Osteoblast (primary cell): ENCODE measurements at regions not wholly inside any gene's neighbourhood (a gene's known extent, or its start where the extent isn't known, plus 50 kb on each side); places are given as distances from the start of the nearest gene placed in this dataset.

Experiments
- DNase-seq: peaks from one replicate; pipeline ENCODE4 v3.0.0; 2011; ENCODE audit warnings: low spot score, mixed read lengths; ENCODE audit not compliant: insufficient read length; ENCODE audit errors: missing footprints
- H2AFZ ChIP-seq: 2 replicates; pipeline ENCODE4 v1.6.0; 2011; ENCODE audit warnings: mild to moderate bottlenecking, low read length
- H3K27ac ChIP-seq: 2 replicates; pipeline ENCODE4 v1.5.1; 2011; ENCODE audit warnings: mild to moderate bottlenecking, low read depth, low read length, moderate library complexity
- H3K27me3 ChIP-seq: 2 replicates; pipeline ENCODE4 v1.6.0; 2012; ENCODE audit warnings: mild to moderate bottlenecking, control low read depth, inconsistent platforms, low read length, moderate library complexity; ENCODE audit not compliant: insufficient read depth
- H3K36me3 ChIP-seq: 2 replicates; pipeline ENCODE4 v1.5.1; 2011; ENCODE audit warnings: mild to moderate bottlenecking, low read length, control low read depth, moderate library complexity; ENCODE audit not compliant: insufficient read depth
- H3K4me1 ChIP-seq: 2 replicates; pipeline ENCODE4 v1.5.1; 2011; ENCODE audit warnings: mild to moderate bottlenecking, low read length, control low read depth, moderate library complexity; ENCODE audit not compliant: insufficient read depth
- H3K4me2 ChIP-seq: 2 replicates; pipeline ENCODE4 v1.6.0; 2011; ENCODE audit warnings: mild to moderate bottlenecking, low read length; ENCODE audit not compliant: insufficient read depth
- H3K4me3 ChIP-seq: fragments of 200-600 bp; sonication (generic); 3 replicates; pipeline ENCODE4 v1.5.1; 2012; ENCODE audit warnings: mild to moderate bottlenecking, low read length, inconsistent platforms; ENCODE audit not compliant: insufficient read depth
- H3K79me2 ChIP-seq: 2 replicates; pipeline ENCODE4 v1.6.0; 2012; ENCODE audit warnings: mild to moderate bottlenecking, low read length, control low read depth, inconsistent platforms; ENCODE audit not compliant: insufficient read depth
- H3K9me3 ChIP-seq: 2 replicates; pipeline ENCODE4 v1.5.1; 2011; ENCODE audit warnings: low read depth, low read length, control low read depth
- H4K20me1 ChIP-seq: 2 replicates; pipeline ENCODE4 v1.6.0; 2012; ENCODE audit warnings: mild to moderate bottlenecking, low read length, control low read depth; ENCODE audit not compliant: insufficient read depth
- TF ChIP-seq, protein P1 (sequence below): IDR thresholded peaks from 2 replicates; pipeline ENCODE4 v1.5.1; 2011; ENCODE audit warnings: mild to moderate bottlenecking, low read depth, low read length, moderate library complexity; ENCODE audit errors: extremely low read depth

- no peak for DNase-seq
- no peaks in the 10 kb centered on the region for H3K36me3 ChIP-seq
- H3K27me3 ChIP-seq: no peaks in the 10 kb centered on the region
- H3K4me2 ChIP-seq: no peak overlapping the region
- H4K20me1 ChIP-seq: no peaks in the 10 kb centered on the region
- H3K9me3 ChIP-seq: no peaks in the 10 kb centered on the region
- H3K4me3 ChIP-seq: no peak overlapping the region
- TF ChIP-seq, protein P1, sequence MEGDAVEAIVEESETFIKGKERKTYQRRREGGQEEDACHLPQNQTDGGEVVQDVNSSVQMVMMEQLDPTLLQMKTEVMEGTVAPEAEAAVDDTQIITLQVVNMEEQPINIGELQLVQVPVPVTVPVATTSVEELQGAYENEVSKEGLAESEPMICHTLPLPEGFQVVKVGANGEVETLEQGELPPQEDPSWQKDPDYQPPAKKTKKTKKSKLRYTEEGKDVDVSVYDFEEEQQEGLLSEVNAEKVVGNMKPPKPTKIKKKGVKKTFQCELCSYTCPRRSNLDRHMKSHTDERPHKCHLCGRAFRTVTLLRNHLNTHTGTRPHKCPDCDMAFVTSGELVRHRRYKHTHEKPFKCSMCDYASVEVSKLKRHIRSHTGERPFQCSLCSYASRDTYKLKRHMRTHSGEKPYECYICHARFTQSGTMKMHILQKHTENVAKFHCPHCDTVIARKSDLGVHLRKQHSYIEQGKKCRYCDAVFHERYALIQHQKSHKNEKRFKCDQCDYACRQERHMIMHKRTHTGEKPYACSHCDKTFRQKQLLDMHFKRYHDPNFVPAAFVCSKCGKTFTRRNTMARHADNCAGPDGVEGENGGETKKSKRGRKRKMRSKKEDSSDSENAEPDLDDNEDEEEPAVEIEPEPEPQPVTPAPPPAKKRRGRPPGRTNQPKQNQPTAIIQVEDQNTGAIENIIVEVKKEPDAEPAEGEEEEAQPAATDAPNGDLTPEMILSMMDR: no peak
- no peak overlapping the region for H2AFZ ChIP-seq
- no peak overlapping the region for H3K27ac ChIP-seq
- no peaks in the 10 kb centered on the region for H3K79me2 ChIP-seq
- H3K4me1 ChIP-seq: no peaks in the 10 kb centered on the region
Observed at GRCh38 chr1:73517603-73518191, 680.3 kb downstream of the LRRIQ3 start.

DNA sequence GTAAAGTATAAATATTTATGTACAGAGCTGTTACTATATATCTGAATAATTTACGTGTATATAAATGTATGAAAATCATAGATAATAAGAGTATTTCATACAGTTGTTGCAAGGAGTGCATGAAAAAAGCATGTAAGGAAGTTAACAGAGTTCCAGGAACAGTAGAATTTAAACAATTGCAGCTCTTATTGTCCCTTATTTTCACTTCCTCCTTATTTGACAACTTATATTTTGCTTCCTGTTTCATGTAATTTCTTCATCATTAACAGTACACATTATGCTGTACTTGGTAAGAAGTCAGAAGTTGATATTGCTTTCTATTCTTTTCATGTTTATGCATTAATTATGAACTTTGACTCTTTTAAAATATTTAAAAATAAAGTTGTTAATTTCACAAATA lies 681.5 kb downstream of the LRRIQ3 start:
- H3K36me3 ChIP-seq: no peaks in the 10 kb centered on the region
- no peak overlapping the region for H2AFZ ChIP-seq
- no peaks in the 10 kb centered on the region for H3K9me3 ChIP-seq
- H4K20me1 ChIP-seq: no peaks in the 10 kb centered on the region
- H3K79me2 ChIP-seq: no peaks in the 10 kb centered on the region
- no peak for DNase-seq
- no peak overlapping the region for H3K4me2 ChIP-seq
- no peaks in the 10 kb centered on the region for H3K4me1 ChIP-seq
- no peaks in the 10 kb centered on the region for H3K27me3 ChIP-seq
- TF ChIP-seq, protein P1: no peak
- no peak overlapping the region for H3K27ac ChIP-seq
- H3K4me3 ChIP-seq: no peak overlapping the region

GRCh38 chr1:73511038-73511437 lies 686.9 kb downstream of the LRRIQ3 start:
- Histone ChIP-seq H4K20me1 (no peaks in the 10 kb centered on the region), H3K4me2 (no peak overlapping the region), H3K27ac (no peak overlapping the region), H3K79me2 (no peaks in the 10 kb centered on the region), H3K4me1 (no peaks in the 10 kb centered on the region), H3K9me3 (no peaks in the 10 kb centered on the region), H2AFZ (no peak overlapping the region), H3K27me3 (no peaks in the 10 kb centered on the region), H3K36me3 (no peaks in the 10 kb centered on the region), H3K4me3 (no peak overlapping the region)
- DNase-seq: no peak
- TF ChIP-seq, protein P1: no peak

DNA sequence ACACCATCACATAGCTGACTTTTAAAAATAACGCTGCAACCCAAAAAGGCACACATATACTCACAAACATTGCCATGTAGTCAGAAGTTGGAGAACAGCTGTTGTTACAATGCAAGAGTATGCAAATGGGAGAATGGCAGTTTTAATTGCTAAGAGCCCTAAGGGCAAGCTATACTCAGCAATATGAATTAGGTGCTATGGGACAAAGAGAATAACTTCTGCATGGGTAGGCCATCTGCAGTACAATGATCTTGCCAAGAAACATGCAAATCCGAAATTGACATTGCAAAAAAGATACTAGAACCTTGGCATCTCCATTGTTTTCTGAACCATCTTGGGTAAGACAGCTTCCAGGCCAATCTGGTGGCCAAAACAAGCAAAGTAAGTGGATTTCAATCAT lies 697.8 kb downstream of the LRRIQ3 start:
- Histone ChIP-seq H3K27ac (no peak overlapping the region), H3K4me1 (no peaks in the 10 kb centered on the region), H4K20me1 (no peaks in the 10 kb centered on the region), H3K4me2 (no peak overlapping the region), H3K36me3 (no peaks in the 10 kb centered on the region), H3K9me3 (no peaks in the 10 kb centered on the region), H3K4me3 (no peak overlapping the region), H3K79me2 (no peaks in the 10 kb centered on the region), H2AFZ (no peak overlapping the region), H3K27me3 (no peaks in the 10 kb centered on the region)
- TF ChIP-seq, protein P1: no peak
- DNase-seq: no peak
